ENCODE measurements at regions not wholly inside any gene's neighbourhood (a gene's known extent, or its start where the extent isn't known, plus 50 kb on each side); places are given as distances from the start of the nearest gene placed in this dataset.

GRCh38 chr9:119903851-119904250 lies 534.6 kb upstream of the BRINP1 start:
- Histone ChIP-seq H4K20me1 (ENCODE audit: control insufficient read depth, insufficient read depth, low read length, poor library complexity, severe bottlenecking) (no peaks in the 10 kb centered on the region), H3K9me3 (ENCODE audit: control extremely low read depth in 1 of 3, control insufficient read depth in 2 of 3, insufficient read depth in 1 of 3, low read length in 2 of 3) (peaks cover 0 to 3% (median 2%) of the 10 kb centered on the region in 3 donors), H3K9ac (ENCODE audit: low read length) (no peak overlapping the region), H3K36me3 (replicated peaks in 1 of 2; ENCODE audit: control extremely low read depth in 1 of 2, control insufficient read depth in 1 of 2, extremely low read depth in 1 of 2, insufficient read depth in 2 of 2, low read length in 1 of 2) (no peaks in the 10 kb centered on the region), H3K27ac (ENCODE audit: low read length in 2 of 2) (no peak overlapping the region), H2AFZ (ENCODE audit: insufficient read depth, low read depth, low read length, poor library complexity, severe bottlenecking) (no peak overlapping the region), H3K4me3 (ENCODE audit: control extremely low read depth in 1 of 5, extremely low read depth in 1 of 5, insufficient read depth in 1 of 5, low read depth in 2 of 5, low read length in 4 of 5) (no peak overlapping the region), H3K79me2 (ENCODE audit: control insufficient read depth, insufficient read depth, low read length) (no peaks in the 10 kb centered on the region), H3K4me2 (replicated peaks; ENCODE audit: low read depth, low read length, poor library complexity, severe bottlenecking) (no peak overlapping the region), H3K27me3 (replicated peaks in 1 of 4; ENCODE audit: control extremely low read depth in 1 of 4, control insufficient read depth in 3 of 4, insufficient read depth in 4 of 4, low read length in 3 of 4) (no peaks in the 10 kb centered on the region), H3K4me1 (ENCODE audit: control insufficient read depth in 2 of 2, insufficient read depth in 2 of 2, low read length in 2 of 2) (no peaks in the 10 kb centered on the region)
- intact Hi-C loops (cut with micrococcal nuclease), result no loop called here
- TF ChIP-seq EZH2 (IDR thresholded peaks at IDR 0.05; ENCODE audit: borderline replicate concordance, insufficient read depth, low read depth, low read length, poor library complexity, severe bottlenecking) (no peak), CTCF (IDR thresholded peaks at IDR 0.05) (no peak)
- no peak for ATAC-seq (ENCODE audit: low read depth)
- no peak for DNase-seq
- Mint-ChIP-seq H3K9me3 (ENCODE audit: insufficient read depth) (peaks cover 13% of the 10 kb centered on the region), H3K27ac (no peak overlapping the region), H3K4me1 (no peaks in the 10 kb centered on the region), H3K27me3 (peaks cover 3% of the 10 kb centered on the region), H3K4me3 (no peak overlapping the region)
- CTCF ChIA-PET, result no interaction called here
- 91% methylated on average over 4 of the region's 5 CpGs for whole genome bisulfite sequencing (ENCODE audit: insufficient coverage)
- POLR2A ChIA-PET, result no interaction called here

- no peaks in the 10 kb centered on the region for H3K36me3 ChIP-seq (replicated peaks in 1 of 2; ENCODE audit: control extremely low read depth in 1 of 2, control insufficient read depth in 1 of 2, extremely low read depth in 1 of 2, insufficient read depth in 2 of 2, low read length in 1 of 2)
- H3K27me3 ChIP-seq (replicated peaks in 1 of 4; ENCODE audit: control extremely low read depth in 1 of 4, control insufficient read depth in 3 of 4, insufficient read depth in 4 of 4, low read length in 3 of 4), result no peaks in the 10 kb centered on the region
- Mint-ChIP-seq H3K4me3 (no peak overlapping the region), H3K4me1 (no peaks in the 10 kb centered on the region), H3K27ac (no peak overlapping the region), H3K27me3 (peaks cover 3% of the 10 kb centered on the region), H3K9me3 (ENCODE audit: insufficient read depth) (peaks cover 7% of the 10 kb centered on the region)
- H2AFZ ChIP-seq (ENCODE audit: insufficient read depth, low read depth, low read length, poor library complexity, severe bottlenecking), result no peak overlapping the region
- intact Hi-C loops (cut with micrococcal nuclease), result no loop called here
- H3K4me1 ChIP-seq (ENCODE audit: control insufficient read depth in 2 of 2, insufficient read depth in 2 of 2, low read length in 2 of 2), result no peaks in the 10 kb centered on the region
- ATAC-seq (ENCODE audit: low read depth), result no peak
- no peaks in the 10 kb centered on the region for H3K9me3 ChIP-seq (ENCODE audit: control extremely low read depth in 1 of 3, control insufficient read depth in 2 of 3, insufficient read depth in 1 of 3, low read length in 2 of 3)
- 51% methylated on average over 4 of the region's 4 CpGs for WGBS (ENCODE audit: insufficient coverage)
- no peaks in the 10 kb centered on the region for H3K79me2 ChIP-seq (ENCODE audit: control insufficient read depth, insufficient read depth, low read length)
- DNase-seq, result no peak
- CTCF ChIA-PET, result no interaction called here
- no peak overlapping the region for H3K4me3 ChIP-seq (ENCODE audit: control extremely low read depth in 1 of 5, extremely low read depth in 1 of 5, insufficient read depth in 1 of 5, low read depth in 2 of 5, low read length in 4 of 5)
- POLR2A ChIA-PET, result no interaction called here
- H4K20me1 ChIP-seq (ENCODE audit: control insufficient read depth, insufficient read depth, low read length, poor library complexity, severe bottlenecking), result no peaks in the 10 kb centered on the region
- no peak overlapping the region for H3K27ac ChIP-seq (ENCODE audit: low read length in 2 of 2)
- H3K4me2 ChIP-seq (replicated peaks; ENCODE audit: low read depth, low read length, poor library complexity, severe bottlenecking), result no peak overlapping the region
- no peak overlapping the region for H3K9ac ChIP-seq (ENCODE audit: low read length)
- TF ChIP-seq EZH2 (IDR thresholded peaks at IDR 0.05; ENCODE audit: borderline replicate concordance, insufficient read depth, low read depth, low read length, poor library complexity, severe bottlenecking) (no peak), CTCF (IDR thresholded peaks at IDR 0.05) (no peak)
These were observed 533.4 kb upstream of the BRINP1 start for GRCh38 chr9:119902611-119903010.
